GM23338 (cell line): ENCODE measurements at regions not wholly inside any gene's neighbourhood (a gene's known extent, or its start where the extent isn't known, plus 50 kb on each side); places are given as distances from the start of the nearest gene placed in this dataset.

Source experiments
- ATAC-seq: fragments of 200-7000 bp; cut with Tn5 transposase; 3 replicates; pipeline ENCODE4 v1.9.1; 2020
- DNase-seq: peaks from one replicate; pipeline ENCODE4 v3.0.0-alpha.2; 2015; ENCODE audit warnings: low spot score
- H2AFZ ChIP-seq: fragments of 200-600 bp; sonication (generic); 2 replicates; pipeline ENCODE4 v1.8.0; 2016; ENCODE audit warnings: antibody characterized with exemption, mild to moderate bottlenecking, moderate library complexity
- H3F3A ChIP-seq: fragments of 200-600 bp; sonication (generic); replicated peaks from 2 replicates; pipeline ENCODE4 v1.8.0; 2017; ENCODE audit warnings: antibody characterized with exemption, mixed run types, low read depth
- H3K27ac ChIP-seq: fragments of 200-600 bp; sonication (generic); 2 replicates; pipeline ENCODE4 v1.6.1; 2016; ENCODE audit warnings: low read depth
- H3K27me3 ChIP-seq: fragments of 200-600 bp; sonication (generic); 2 replicates; pipeline ENCODE4 v1.8.0; 2016; ENCODE audit warnings: mild to moderate bottlenecking, mixed run types, moderate library complexity; ENCODE audit not compliant: insufficient read depth
- H3K36me3 ChIP-seq: fragments of 200-600 bp; sonication (generic); 2 replicates; pipeline ENCODE4 v1.8.0; 2016; ENCODE audit warnings: mild to moderate bottlenecking; ENCODE audit not compliant: insufficient read depth
- H3K4me1 ChIP-seq: fragments of 200-600 bp; sonication (generic); 2 replicates; pipeline ENCODE4 v1.8.0; 2016; ENCODE audit warnings: mild to moderate bottlenecking, moderate library complexity; ENCODE audit not compliant: insufficient read depth
- H3K4me2 ChIP-seq: fragments of 200-600 bp; sonication (generic); 2 replicates; pipeline ENCODE4 v1.7.1; 2017; ENCODE audit warnings: mixed run types
- H3K4me3 ChIP-seq: fragments of 200-600 bp; sonication (generic); 2 replicates; pipeline ENCODE4 v1.6.1; 2016; ENCODE audit warnings: mixed run types
- H3K79me2 ChIP-seq: fragments of 200-600 bp; sonication (generic); replicated peaks from 2 replicates; pipeline ENCODE4 v1.8.0; 2017; ENCODE audit warnings: mild to moderate bottlenecking; ENCODE audit not compliant: insufficient read depth
- H3K9me2 ChIP-seq: fragments of 200-600 bp; sonication (generic); 2 replicates; pipeline ENCODE4 v1.8.0; 2017; ENCODE audit not compliant: insufficient read depth
- H4K20me1 ChIP-seq: fragments of 200-600 bp; sonication (generic); replicated peaks from 2 replicates; pipeline ENCODE4 v1.8.0; 2017; ENCODE audit warnings: mild to moderate bottlenecking; ENCODE audit not compliant: insufficient read depth
- H3K27ac Mint-ChIP-seq: 2 replicates; pipeline ENCODE4 v1.8.0; 2020; ENCODE audit warnings: inconsistent platforms, mild to moderate bottlenecking, moderate library complexity, mixed read lengths
- H3K27me3 Mint-ChIP-seq: 3 replicates; pipeline ENCODE4 v1.8.0; 2022; ENCODE audit warnings: low read depth, mild to moderate bottlenecking, moderate library complexity, mixed read lengths, inconsistent platforms; ENCODE audit not compliant: insufficient read depth, poor library complexity
- H3K36me3 Mint-ChIP-seq: 3 replicates; pipeline ENCODE4 v1.8.0; 2021; ENCODE audit warnings: low read depth, mild to moderate bottlenecking, inconsistent platforms, moderate library complexity, mixed read lengths
- H3K4me1 Mint-ChIP-seq: 3 replicates; pipeline ENCODE4 v1.8.0; 2020; ENCODE audit warnings: mild to moderate bottlenecking, inconsistent platforms, mixed read lengths
- H3K4me3 Mint-ChIP-seq: 3 replicates; pipeline ENCODE4 v1.8.0; 2021; ENCODE audit warnings: moderate library complexity, mild to moderate bottlenecking, inconsistent platforms, mixed read lengths
- H3K9me3 Mint-ChIP-seq: 3 replicates; pipeline ENCODE4 v1.8.0; 2020; ENCODE audit warnings: moderate library complexity, mild to moderate bottlenecking, inconsistent platforms, mixed read lengths
- CREB1 ChIP-seq: fragments of 250-450 bp; sonication (Bioruptor Pico); IDR thresholded peaks from 2 replicates; pipeline ENCODE4 v1.5.0; 2020; ENCODE audit warnings: low read depth, mild to moderate bottlenecking, moderate library complexity
- EZH2 ChIP-seq: fragments of 200-600 bp; sonication (generic); IDR thresholded peaks from one replicate; pipeline ENCODE4 v1.8.0; 2017; ENCODE audit warnings: antibody characterized with exemption, mild to moderate bottlenecking, low read depth; ENCODE audit not compliant: unreplicated experiment
- EZH2phosphoT487 ChIP-seq: fragments of 200-600 bp; sonication (generic); IDR thresholded peaks from one replicate; pipeline ENCODE4 v1.8.1; 2018; ENCODE audit warnings: antibody characterized with exemption; ENCODE audit not compliant: unreplicated experiment
- JUNB ChIP-seq: IDR thresholded peaks from one replicate; pipeline ENCODE4 v1.6.1; 2016; ENCODE audit warnings: antibody characterized with exemption; ENCODE audit not compliant: unreplicated experiment
- NANOG ChIP-seq: IDR thresholded peaks from 2 replicates; pipeline ENCODE4 v1.6.1; 2016; ENCODE audit warnings: antibody characterized with exemption, borderline replicate concordance
- POLR2AphosphoS5 ChIP-seq: IDR thresholded peaks from 2 replicates; pipeline ENCODE4 v1.6.1; 2016; ENCODE audit warnings: antibody characterized with exemption, low read depth
- STAT1 ChIP-seq: IDR thresholded peaks from one replicate; pipeline ENCODE4 v1.6.1; 2016; ENCODE audit warnings: antibody characterized with exemption; ENCODE audit not compliant: unreplicated experiment
- ZNF114 ChIP-seq: fragments of 250-450 bp; sonication (Bioruptor Pico); IDR thresholded peaks from 2 replicates; pipeline ENCODE4 v1.5.0; 2020; ENCODE audit warnings: mild to moderate bottlenecking, moderate library complexity
- ZNF331 ChIP-seq: fragments of 250-450 bp; sonication (Bioruptor Pico); IDR thresholded peaks from 2 replicates; pipeline ENCODE4 v1.5.0; 2020; ENCODE audit warnings: low read depth, mild to moderate bottlenecking, moderate library complexity
- TF ChIP-seq, protein P1 (sequence below): IDR thresholded peaks from one replicate; pipeline ENCODE4 v1.6.1; 2018; ENCODE audit warnings: antibody characterized with exemption; ENCODE audit not compliant: unreplicated experiment
- TF ChIP-seq, protein P2 (sequence below): IDR thresholded peaks from 2 replicates; pipeline ENCODE4 v1.6.1; 2016; ENCODE audit warnings: antibody characterized with exemption
- TF ChIP-seq, protein P3 (sequence below), 2 experiments: fragments of 200-600 bp in 1 of 2; sonication (generic) in 1 of 2; conservative IDR thresholded peaks; 2 replicates each; pipeline versions ENCODE4 v1.5.1 to v1.6.1; 2016 to 2017; ENCODE audit warnings: antibody characterized with exemption in 2 of 2, low read depth in 2 of 2, mild to moderate bottlenecking in 2 of 2, moderate library complexity in 1 of 2
- TF ChIP-seq, protein P4 (sequence below): fragments of 250-450 bp; sonication (Bioruptor Pico); IDR thresholded peaks from 2 replicates; pipeline ENCODE4 v1.5.0; 2020; ENCODE audit warnings: mild to moderate bottlenecking, moderate library complexity

DNA sequence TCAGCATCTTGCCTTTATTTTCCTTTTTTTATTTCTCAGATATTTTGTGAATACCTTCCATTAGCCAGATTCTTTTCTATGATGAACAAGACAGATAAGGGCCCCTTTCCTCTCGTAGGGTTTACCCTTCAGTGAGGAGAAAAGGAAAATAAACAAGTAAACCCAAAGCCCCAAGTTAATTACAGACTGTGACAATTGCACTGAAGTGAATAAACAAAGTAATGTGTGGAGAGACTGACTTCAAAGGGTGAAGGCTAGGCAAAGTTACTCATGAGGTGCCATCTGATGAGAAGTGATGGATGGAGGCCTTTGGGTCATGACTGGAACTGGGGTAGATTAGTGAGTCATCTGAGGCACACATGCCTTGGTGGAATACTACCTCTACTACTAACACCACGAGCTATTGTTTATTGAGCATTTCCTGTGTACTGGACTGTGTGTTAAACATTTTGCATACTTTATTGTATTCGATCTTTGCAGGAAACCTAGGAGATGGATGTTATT, 143.4 kb upstream of the PRICKLE1 start:
- H2AFZ ChIP-seq, result no peak overlapping the region
- no peaks in the 10 kb centered on the region for H3F3A ChIP-seq
- H3K27ac ChIP-seq, result no peak overlapping the region
- DNase-seq, result no peak
- H3K4me1 Mint-ChIP-seq, result peaks cover 4% of the 10 kb centered on the region
- no peak overlapping the region for H3K27ac Mint-ChIP-seq
- no peak overlapping the region for H3K4me3 Mint-ChIP-seq
- peaks cover 4% of the 10 kb centered on the region for H3K27me3 Mint-ChIP-seq
- ATAC-seq, result no peak
- TF ChIP-seq, protein P1, sequence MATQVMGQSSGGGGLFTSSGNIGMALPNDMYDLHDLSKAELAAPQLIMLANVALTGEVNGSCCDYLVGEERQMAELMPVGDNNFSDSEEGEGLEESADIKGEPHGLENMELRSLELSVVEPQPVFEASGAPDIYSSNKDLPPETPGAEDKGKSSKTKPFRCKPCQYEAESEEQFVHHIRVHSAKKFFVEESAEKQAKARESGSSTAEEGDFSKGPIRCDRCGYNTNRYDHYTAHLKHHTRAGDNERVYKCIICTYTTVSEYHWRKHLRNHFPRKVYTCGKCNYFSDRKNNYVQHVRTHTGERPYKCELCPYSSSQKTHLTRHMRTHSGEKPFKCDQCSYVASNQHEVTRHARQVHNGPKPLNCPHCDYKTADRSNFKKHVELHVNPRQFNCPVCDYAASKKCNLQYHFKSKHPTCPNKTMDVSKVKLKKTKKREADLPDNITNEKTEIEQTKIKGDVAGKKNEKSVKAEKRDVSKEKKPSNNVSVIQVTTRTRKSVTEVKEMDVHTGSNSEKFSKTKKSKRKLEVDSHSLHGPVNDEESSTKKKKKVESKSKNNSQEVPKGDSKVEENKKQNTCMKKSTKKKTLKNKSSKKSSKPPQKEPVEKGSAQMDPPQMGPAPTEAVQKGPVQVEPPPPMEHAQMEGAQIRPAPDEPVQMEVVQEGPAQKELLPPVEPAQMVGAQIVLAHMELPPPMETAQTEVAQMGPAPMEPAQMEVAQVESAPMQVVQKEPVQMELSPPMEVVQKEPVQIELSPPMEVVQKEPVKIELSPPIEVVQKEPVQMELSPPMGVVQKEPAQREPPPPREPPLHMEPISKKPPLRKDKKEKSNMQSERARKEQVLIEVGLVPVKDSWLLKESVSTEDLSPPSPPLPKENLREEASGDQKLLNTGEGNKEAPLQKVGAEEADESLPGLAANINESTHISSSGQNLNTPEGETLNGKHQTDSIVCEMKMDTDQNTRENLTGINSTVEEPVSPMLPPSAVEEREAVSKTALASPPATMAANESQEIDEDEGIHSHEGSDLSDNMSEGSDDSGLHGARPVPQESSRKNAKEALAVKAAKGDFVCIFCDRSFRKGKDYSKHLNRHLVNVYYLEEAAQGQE, result no peak
- TF ChIP-seq JUNB, result no peak
- TF ChIP-seq EZH2, result no peak
- TF ChIP-seq, protein P2, sequence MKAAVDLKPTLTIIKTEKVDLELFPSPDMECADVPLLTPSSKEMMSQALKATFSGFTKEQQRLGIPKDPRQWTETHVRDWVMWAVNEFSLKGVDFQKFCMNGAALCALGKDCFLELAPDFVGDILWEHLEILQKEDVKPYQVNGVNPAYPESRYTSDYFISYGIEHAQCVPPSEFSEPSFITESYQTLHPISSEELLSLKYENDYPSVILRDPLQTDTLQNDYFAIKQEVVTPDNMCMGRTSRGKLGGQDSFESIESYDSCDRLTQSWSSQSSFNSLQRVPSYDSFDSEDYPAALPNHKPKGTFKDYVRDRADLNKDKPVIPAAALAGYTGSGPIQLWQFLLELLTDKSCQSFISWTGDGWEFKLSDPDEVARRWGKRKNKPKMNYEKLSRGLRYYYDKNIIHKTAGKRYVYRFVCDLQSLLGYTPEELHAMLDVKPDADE, result no peak
- no peak for TF ChIP-seq CREB1 (CRISPR knock-in tag)
- TF ChIP-seq, protein P3, sequence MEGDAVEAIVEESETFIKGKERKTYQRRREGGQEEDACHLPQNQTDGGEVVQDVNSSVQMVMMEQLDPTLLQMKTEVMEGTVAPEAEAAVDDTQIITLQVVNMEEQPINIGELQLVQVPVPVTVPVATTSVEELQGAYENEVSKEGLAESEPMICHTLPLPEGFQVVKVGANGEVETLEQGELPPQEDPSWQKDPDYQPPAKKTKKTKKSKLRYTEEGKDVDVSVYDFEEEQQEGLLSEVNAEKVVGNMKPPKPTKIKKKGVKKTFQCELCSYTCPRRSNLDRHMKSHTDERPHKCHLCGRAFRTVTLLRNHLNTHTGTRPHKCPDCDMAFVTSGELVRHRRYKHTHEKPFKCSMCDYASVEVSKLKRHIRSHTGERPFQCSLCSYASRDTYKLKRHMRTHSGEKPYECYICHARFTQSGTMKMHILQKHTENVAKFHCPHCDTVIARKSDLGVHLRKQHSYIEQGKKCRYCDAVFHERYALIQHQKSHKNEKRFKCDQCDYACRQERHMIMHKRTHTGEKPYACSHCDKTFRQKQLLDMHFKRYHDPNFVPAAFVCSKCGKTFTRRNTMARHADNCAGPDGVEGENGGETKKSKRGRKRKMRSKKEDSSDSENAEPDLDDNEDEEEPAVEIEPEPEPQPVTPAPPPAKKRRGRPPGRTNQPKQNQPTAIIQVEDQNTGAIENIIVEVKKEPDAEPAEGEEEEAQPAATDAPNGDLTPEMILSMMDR (conservative IDR thresholded peaks at IDR 0.05; ENCODE audit: low read depth in 2 of 2), result no peak
- no peak for TF ChIP-seq NANOG
- TF ChIP-seq, protein P4, sequence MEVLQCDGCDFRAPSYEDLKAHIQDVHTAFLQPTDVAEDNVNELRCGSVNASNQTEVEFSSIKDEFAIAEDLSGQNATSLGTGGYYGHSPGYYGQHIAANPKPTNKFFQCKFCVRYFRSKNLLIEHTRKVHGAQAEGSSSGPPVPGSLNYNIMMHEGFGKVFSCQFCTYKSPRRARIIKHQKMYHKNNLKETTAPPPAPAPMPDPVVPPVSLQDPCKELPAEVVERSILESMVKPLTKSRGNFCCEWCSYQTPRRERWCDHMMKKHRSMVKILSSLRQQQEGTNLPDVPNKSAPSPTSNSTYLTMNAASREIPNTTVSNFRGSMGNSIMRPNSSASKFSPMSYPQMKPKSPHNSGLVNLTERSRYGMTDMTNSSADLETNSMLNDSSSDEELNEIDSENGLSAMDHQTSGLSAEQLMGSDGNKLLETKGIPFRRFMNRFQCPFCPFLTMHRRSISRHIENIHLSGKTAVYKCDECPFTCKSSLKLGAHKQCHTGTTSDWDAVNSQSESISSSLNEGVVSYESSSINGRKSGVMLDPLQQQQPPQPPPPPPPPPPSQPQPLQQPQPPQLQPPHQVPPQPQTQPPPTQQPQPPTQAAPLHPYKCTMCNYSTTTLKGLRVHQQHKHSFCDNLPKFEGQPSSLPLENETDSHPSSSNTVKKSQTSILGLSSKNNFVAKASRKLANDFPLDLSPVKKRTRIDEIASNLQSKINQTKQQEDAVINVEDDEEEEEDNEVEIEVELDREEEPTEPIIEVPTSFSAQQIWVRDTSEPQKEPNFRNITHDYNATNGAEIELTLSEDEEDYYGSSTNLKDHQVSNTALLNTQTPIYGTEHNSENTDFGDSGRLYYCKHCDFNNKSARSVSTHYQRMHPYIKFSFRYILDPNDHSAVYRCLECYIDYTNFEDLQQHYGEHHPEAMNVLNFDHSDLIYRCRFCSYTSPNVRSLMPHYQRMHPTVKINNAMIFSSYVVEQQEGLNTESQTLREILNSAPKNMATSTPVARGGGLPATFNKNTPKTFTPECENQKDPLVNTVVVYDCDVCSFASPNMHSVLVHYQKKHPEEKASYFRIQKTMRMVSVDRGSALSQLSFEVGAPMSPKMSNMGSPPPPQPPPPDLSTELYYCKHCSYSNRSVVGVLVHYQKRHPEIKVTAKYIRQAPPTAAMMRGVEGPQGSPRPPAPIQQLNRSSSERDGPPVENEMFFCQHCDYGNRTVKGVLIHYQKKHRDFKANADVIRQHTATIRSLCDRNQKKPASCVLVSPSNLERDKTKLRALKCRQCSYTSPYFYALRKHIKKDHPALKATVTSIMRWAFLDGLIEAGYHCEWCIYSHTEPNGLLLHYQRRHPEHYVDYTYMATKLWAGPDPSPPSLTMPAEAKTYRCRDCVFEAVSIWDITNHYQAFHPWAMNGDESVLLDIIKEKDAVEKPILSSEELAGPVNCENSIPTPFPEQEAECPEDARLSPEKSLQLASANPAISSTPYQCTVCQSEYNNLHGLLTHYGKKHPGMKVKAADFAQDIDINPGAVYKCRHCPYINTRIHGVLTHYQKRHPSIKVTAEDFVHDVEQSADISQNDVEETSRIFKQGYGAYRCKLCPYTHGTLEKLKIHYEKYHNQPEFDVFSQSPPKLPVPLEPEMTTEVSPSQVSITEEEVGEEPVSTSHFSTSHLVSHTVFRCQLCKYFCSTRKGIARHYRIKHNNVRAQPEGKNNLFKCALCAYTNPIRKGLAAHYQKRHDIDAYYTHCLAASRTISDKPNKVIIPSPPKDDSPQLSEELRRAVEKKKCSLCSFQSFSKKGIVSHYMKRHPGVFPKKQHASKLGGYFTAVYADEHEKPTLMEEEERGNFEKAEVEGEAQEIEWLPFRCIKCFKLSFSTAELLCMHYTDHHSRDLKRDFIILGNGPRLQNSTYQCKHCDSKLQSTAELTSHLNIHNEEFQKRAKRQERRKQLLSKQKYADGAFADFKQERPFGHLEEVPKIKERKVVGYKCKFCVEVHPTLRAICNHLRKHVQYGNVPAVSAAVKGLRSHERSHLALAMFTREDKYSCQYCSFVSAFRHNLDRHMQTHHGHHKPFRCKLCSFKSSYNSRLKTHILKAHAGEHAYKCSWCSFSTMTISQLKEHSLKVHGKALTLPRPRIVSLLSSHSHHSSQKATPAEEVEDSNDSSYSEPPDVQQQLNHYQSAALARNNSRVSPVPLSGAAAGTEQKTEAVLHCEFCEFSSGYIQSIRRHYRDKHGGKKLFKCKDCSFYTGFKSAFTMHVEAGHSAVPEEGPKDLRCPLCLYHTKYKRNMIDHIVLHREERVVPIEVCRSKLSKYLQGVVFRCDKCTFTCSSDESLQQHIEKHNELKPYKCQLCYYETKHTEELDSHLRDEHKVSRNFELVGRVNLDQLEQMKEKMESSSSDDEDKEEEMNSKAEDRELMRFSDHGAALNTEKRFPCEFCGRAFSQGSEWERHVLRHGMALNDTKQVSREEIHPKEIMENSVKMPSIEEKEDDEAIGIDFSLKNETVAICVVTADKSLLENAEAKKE (CRISPR knock-in tag), result no peak
- TF ChIP-seq STAT1, result no peak
- TF ChIP-seq ZNF331, result no peak
- no peak for TF ChIP-seq POLR2AphosphoS5
- TF ChIP-seq ZNF114 (CRISPR knock-in tag), result no peak
- TF ChIP-seq EZH2phosphoT487, result no peak
- H3K4me3 ChIP-seq, result no peak overlapping the region
- H3K27me3 ChIP-seq, result no peaks in the 10 kb centered on the region
- no peaks in the 10 kb centered on the region for H3K79me2 ChIP-seq
- peaks cover 9% of the 10 kb centered on the region; the same call in 1 of the 2 replicates for H3K9me2 ChIP-seq
- H3K36me3 Mint-ChIP-seq, result no peaks in the 10 kb centered on the region
- H3K9me3 Mint-ChIP-seq, result no peaks in the 10 kb centered on the region
- no peaks in the 10 kb centered on the region for H4K20me1 ChIP-seq
- peaks cover 7% of the 10 kb centered on the region; the same call in 1 of the 2 replicates for H3K4me1 ChIP-seq
- H3K4me2 ChIP-seq, result no peak overlapping the region
- no peaks in the 10 kb centered on the region for H3K36me3 ChIP-seq
